COLO668 (cell line): ENCODE measurements at regions not wholly inside any gene's neighbourhood (a gene's known extent, or its start where the extent isn't known, plus 50 kb on each side); places are given as distances from the start of the nearest gene placed in this dataset.
"Not testable (repeated sequence)": the region's sequence is repeated elsewhere in the genome, so short reads cannot be mapped to it uniquely, and the experiment has no call there.

Source experiments
- DNase-seq: peaks from one replicate; lab custom pipeline; 2025; ENCODE audit not compliant: unreplicated experiment; lab: John Stamatoyannopoulos, UW

- no peak for DNase-seq
Measured at GRCh38 chr1:182261655-182262054, 129.9 kb downstream of the GLUL start.

GRCh38 chr1:182260516-182260915 lies 131.1 kb downstream of the GLUL start:
- no peak for DNase-seq

DNA sequence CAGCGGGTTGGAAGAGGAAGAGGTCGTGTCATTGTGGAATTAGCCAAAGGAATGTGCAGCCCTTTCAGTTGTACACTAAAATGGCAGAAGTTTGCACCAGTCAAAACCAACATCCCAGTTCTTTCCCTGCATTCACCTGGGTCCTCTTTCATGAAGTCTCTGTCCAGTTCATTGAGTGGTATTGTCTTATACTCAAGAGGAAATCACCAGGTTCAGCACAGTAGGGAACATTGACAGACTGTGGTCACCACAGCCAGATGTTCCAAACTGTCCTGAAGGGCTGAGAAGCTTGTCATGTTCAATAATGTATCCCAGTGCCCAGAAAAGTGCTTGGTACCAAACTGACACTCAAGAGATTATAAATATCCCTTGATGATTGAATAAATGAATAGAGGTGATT lies 131.6 kb downstream of the GLUL start:
- no peak for DNase-seq

- DNase-seq, result no peak
Measured at GRCh38 chr1:182259229-182259872, 132.2 kb downstream of the GLUL start.

DNA sequence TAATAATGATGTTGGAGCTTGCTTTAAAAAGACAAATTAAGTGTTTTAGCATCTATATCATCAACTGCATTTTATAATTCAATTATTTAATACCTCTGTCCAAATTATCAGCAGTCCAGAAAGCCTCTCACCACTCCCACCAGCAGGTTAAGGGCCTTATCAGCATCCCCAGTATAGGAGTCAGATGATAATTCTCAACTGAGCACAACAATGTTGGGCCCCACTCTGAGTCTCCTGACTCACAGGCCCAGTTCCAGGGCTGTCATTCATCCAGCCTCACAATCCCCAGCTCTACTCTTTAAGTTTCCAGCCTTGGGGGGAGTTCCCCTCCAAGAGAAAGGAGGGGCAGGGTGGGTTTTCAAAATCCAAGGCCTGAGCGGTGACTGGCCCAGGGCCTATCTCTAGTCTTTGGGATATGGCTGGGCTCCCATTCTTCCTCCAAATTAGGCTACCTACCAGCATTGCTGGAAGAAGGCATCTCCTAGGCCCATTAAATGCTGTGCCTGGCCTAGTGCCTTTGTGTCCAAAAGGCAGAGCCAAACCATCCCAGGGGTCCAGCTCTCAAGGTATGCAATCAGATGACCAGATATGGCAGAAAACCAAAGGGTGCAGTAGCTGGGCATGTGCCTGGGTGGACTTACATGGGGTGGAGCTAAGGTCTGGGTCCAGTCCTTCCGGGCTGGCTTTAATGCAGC lies 134.1 kb downstream of the GLUL start:
- DNase-seq, result no peak

GRCh38 chr1:182256931-182257330 lies 134.7 kb downstream of the GLUL start:
- no peak for DNase-seq

- no peak for DNase-seq
Measured at GRCh38 chr1:182255494-182255893, 136.1 kb downstream of the GLUL start.

DNA sequence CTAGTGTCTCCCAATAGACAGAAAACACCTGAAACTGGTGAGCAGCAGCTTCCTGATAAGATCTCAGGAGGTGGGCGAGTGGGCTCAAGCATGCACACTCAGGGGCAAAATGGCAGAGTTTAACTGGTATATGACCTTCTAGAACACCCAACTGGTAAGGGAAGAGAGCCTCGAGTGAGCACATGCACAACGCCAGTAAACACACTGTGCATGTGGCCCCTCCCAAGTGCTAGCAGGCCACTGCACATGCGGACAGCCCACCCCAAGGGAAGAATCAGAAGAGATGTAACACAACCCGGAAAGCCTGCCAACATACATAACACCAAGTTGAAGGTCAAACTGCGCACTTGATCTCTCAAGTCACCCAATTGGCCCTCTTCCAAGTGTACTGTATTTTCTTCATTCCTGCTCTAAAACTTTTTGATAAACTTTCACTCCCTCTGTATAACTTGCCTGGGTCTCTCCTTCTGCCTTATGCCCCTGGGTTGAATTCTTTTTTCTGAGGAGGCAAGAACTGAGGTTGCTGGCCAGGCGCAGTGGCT lies 138.2 kb downstream of the GLUL start:
- no peak for DNase-seq

- no peak for DNase-seq
Measured at GRCh38 chr1:182251561-182251960, 140.0 kb downstream of the GLUL start.

GRCh38 chr1:182249201-182249676 lies 142.4 kb downstream of the GLUL start:
- peak; percentile 74 for DNase-seq

- no peak for DNase-seq
Measured at GRCh38 chr1:182248721-182249120, 142.9 kb downstream of the GLUL start.

- DNase-seq, result not testable (repeated sequence)
Measured at GRCh38 chr1:182247813-182248212, 143.8 kb downstream of the GLUL start.

GRCh38 chr1:182246783-182247182 lies 144.8 kb downstream of the GLUL start:
- no peak for DNase-seq

DNA sequence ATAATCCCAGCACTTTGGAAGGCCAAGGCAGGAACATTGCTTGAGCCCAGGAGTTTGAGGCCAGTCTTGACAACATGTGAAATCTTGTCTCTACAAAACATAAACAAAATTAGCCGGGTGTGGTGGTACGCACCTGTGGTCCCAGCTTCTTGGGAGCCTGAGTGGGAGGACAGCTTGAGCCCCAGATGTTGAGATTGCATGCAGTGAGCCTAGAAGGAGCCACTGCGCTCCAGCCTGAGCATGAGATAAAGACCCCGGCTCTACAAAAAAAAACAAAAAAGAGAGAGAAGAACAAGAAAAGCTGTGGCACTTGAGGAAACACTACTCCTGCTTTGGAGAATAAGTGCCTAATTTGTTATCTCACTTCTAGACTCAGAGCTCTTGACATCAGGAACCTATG lies 146.6 kb downstream of the GLUL start:
- DNase-seq, result no peak

DNA sequence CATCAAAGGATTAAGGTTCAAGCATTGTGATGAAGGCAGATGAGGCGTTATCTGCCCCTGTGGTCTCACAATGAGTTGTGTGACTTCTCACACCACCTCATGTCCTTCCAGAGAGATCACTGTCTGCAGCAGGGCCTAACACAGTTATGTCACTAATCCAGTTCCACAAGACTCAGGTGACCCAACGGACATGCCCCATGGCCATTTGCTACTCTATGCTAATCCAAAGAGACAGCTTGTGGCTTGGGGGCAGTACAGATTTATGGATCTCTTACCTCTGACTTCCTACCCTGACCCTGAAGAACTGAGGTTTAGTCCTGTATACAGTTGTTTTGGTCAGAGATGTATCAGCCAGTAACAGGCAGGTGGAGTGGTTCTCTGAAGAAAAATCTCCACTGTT lies 147.1 kb downstream of the GLUL start:
- no peak for DNase-seq

DNA sequence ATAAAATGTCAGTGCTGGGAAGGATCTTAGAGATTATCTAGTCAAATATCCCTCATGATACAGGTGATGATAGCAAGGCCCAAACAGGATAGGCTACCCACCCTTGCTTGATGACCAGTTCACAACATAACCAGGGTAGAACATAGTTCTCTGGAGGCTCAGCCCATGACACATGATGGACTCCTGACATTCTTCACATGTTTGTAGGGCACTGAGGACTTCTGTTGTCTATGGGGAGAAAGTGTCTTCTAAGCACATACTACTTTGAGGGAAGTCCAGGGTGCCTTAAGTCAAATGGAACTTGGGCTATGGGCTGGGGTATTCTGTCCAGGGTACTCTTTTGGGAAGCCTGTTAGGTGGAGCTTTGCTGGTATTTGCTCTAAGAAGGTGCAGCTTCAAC lies 148.9 kb downstream of the GLUL start:
- no peak for DNase-seq

- DNase-seq, result no peak
Measured at GRCh38 chr1:182240085-182240484, 151.5 kb downstream of the GLUL start.

DNA sequence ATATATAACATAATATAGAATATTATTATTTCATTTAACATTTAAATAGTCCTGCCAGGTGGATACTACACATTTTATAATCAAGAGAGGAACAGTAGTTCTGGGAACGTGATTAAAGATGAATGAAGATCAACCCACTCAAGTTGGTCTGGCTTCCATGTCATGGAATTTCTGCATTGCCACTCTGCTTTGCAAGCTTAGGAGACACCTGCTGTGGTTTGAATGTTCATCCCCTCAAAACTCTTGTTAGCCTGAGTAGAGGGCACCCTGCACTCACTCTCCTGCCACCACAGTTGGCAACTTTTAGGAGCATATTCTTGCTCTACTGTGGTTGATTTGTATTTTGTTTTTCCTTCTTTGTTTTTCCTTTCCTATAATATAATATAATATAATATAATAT lies 153.2 kb downstream of the GLUL start:
- DNase-seq, result no peak

DNA sequence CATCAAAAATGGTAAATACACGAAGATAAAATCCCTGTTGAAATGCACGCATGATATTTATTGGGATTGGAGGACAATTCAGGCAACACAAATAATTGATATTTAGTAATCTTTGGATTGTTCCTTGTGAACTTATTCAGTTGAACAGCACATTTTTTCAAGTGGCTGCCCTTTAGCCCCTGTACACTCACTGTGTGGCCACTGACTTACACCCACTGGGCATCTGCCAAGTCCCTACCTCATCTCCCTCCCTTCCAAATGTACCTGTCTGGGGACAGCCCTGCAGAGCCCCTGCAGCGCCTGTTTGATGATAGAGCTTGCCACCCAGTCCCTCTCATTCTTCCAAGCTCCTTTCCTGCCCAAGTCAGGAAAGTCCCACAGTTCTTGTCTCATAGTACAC lies 154.3 kb downstream of the GLUL start:
- DNase-seq, result no peak

GRCh38 chr1:182236651-182237077 lies 154.9 kb downstream of the GLUL start:
- DNase-seq, result no peak

DNA sequence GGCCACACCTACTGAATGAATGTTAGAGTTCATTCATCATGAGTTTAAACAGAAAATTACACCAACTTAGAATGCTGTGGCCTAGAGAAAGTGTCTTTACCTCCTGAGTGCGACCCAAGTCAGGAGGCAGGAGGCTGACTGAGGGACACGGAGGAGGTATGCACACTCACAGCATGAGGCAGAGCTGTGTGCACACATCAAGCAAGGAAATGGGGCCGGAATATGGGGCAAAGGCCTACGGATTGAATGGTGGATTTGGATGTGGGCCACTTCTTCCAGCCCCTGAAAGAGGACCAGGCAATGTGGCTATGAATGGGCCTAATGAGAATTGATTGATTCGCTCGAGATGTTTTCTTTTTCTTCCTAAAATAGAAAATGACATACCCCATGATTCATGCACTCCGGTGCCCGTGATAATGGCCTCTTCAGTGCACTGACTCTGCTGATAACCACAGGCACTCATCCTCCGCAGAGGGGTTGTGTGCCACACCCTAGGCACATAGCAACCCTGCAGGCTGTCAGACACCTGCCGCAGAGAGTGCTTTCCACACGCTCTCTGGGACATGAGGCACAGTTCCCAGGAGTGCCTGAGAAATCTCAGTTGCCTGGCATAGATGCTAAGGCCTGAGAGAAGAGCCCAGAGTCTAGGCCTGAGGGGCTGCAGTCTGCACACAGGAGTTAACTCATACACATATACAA lies 155.5 kb downstream of the GLUL start:
- DNase-seq, result peak; percentile 95

GRCh38 chr1:182235604-182235951 lies 156.0 kb downstream of the GLUL start:
- peak; percentile 41 for DNase-seq
